GM21423 (cell line): ENCODE measurements at regions not wholly inside any gene's neighbourhood (a gene's known extent, or its start where the extent isn't known, plus 50 kb on each side); places are given as distances from the start of the nearest gene placed in this dataset.

Experiments
- ATAC-seq: cut with Tn5 transposase; IDR thresholded peaks from one replicate; pipeline ENCODE4 v1.9.1; 2021; ENCODE audit warnings: mild to moderate bottlenecking, moderate library complexity; ENCODE audit not compliant: unreplicated experiment

DNA sequence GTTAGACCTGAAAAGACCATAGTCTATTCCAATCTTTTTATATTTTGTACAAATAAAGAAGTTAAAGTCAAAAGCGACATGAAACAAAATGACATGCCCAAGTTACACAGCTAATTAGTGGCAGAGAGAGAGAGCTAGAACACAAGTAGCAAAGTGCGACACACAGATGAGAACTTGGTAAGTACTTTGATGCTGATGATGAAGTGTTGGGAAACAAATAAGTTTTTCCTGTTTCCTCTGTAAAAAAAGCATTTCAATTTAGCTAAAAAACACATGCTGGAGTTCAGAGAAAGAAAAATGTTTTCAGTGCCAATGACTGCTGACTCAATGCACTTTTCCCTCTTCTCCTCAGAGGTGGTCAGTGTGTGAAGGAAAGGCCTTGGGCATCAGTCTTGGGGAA lies 226.9 kb downstream of the PAX3 start:
- ATAC-seq = no peak

DNA sequence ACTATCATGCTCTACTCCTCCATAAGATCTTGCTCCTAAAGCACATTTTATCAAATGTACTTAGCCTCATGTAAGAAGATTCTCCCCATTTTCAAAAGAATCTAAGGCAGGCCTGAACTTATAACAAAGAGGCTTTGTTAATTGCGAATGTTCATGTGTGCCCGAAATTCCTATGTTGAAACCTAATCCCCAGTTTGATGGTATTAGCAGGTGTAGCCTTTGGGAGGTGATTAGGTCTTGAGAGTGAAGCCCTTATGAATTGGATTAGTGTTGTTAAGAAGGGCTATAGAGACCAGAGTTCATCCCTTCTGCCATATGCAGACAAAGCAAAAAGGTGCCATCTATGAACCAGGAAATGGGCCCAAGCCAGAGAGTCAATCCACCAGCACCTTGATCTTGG lies 234.5 kb downstream of the PAX3 start:
- no peak for ATAC-seq

DNA sequence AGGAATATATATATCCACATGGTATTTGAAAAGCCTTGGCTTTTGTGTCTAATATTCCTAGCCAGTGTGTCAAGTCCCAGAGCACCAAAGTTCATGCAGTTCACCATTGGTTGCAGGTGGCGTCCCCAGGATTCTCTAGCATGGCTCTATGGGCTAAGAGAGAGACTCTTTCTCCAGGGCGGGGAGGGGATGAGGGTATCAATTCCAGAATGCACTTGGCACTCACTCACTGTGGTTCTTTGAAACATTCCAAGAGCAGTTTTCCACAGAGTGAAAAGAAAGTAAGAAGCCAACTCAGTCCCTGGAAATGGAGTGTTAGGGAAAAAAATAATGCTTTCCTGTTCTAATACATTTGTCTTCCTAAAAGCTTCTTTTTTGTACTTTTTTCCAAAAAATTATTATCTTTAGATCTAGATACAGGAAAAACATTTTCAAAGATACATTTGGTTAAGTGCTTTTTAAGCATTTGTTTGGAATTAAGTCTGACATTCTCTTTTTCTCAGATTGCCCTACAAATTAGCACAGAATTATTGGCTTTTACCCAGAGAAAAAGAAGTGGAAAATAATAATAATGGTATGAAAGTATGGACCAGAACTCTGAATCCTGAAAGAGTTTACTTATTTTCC lies 239.9 kb downstream of the PAX3 start:
- ATAC-seq = no peak

DNA sequence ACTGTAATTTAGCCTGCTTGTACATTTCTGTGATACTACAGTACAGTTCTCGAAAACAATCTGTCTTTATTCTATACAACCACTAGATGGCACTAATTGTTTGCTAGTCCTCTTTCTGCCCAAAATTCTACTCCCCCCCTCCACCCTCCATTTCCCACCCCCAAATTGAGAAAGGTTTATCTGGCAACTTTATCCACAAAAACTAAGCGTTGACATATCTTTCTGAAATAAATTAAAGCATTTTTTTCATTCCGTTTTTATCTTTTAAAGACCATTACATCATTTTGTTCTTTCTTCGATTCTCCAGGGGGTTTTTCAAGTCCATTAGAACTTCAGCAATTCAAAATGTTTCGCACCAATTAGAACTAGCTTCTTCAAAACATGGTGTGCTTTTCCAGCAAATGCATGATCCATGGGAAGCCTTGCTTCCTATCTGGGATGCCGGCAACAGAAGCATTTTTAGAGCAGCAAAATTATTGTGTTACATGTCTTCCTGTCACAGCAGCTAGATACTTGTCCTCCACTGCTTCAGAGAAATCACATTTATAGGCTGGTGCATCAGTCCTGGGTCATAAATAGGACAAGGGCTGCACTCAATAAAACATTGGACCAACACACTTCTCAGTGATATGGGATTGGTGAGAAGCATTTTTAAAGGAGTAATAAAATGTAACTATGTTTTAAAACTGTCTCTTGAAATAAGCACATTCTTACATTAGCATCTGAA lies 241.3 kb downstream of the PAX3 start:
- peak; percentile 48 for ATAC-seq

DNA sequence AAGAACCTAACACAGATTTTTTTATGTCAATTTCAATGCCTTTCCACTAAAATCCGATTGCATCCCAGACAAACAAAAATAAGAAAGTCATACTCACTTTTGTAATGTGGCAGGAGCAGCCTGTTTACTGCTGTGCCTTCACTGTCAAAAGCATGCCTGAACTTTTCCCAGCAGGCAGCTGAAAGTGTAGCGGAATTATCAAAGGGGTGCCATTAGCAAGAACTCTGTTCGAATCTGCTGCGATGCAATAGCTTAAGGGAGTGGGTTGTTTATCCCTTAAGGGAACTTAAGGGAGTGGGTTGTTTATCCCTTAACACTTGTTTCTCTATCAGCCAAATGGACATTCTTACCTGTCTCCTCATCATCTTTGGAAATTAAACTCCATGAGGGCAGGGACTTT lies 243.5 kb downstream of the PAX3 start:
- no peak for ATAC-seq

DNA sequence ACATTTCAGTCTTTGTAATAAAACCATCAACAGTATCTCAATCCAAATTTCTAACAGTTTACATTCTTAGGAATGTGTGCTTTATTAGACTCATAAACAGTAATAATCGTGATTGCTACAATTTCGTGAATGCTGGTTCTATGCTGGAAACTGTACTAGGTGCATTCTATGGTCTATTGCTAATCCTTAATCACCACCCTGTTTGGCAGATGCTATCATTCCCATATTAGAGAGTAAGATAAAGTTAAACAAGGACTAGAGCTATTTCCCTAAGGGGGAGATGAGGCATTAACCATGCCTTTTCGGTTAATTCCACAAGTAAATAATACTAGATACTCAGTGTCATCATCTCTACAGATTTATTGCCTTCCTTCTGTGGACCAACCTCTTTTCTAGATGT lies 244.0 kb downstream of the PAX3 start:
- no peak for ATAC-seq

DNA sequence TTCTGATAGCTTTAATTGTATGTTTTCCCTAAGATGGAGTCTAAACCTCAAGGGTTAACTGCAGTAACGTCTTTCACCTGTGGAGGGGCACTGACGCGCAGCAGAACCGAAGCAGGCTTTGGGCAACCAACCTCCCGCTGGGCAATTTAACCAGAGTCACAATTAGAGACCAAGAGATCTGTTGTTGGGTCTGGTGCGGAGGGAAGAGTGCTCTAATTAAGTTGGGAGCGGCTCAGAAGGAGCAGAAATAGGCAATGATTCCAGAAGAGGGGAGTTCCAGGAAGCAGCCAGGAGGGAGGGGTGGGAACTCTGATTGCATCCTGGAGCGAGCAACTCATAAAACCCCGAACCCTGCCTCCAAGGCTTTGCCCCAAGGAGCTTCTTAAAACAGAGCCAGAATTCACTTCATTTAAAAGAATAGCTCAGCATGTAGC lies 245.8 kb downstream of the PAX3 start:
- no peak for ATAC-seq

DNA sequence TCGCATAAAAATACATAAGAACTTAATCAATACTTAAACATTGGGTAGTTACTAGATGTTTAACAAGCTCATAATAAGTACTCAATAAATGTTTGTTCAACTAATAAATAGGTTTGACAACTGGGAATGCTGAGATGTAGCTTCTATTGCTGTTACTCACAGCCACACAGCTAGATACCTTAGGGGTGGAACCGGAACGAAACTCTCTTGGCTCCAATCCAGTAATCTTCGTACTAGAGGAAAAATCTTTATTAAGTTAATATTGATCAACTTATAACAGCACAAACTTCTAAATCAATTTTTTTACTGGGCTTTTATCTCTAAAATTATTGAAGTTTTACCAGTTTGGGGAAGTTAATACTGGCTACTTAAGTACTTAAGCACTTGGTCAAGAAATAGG lies 247.8 kb downstream of the PAX3 start:
- no peak for ATAC-seq

DNA sequence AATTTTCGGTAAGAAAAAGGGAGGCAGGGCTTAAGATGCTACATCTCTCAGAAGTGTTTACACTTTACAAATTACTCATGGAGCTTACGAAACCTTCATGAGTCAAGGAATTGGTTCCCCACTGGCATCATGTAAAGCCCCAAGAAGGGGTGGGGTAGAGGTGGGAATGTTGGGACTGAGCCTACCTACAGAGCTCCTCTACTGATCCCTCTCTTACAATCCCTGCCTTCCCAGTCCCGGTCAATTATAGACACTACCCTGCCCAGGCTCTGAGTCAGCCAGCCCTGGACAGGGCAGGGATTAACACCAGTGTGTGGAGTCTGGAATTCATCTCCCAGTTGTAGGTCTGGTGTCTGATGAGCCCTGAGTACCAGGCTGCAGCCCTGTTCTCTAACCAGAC lies 248.9 kb downstream of the PAX3 start:
- ATAC-seq = no peak

DNA sequence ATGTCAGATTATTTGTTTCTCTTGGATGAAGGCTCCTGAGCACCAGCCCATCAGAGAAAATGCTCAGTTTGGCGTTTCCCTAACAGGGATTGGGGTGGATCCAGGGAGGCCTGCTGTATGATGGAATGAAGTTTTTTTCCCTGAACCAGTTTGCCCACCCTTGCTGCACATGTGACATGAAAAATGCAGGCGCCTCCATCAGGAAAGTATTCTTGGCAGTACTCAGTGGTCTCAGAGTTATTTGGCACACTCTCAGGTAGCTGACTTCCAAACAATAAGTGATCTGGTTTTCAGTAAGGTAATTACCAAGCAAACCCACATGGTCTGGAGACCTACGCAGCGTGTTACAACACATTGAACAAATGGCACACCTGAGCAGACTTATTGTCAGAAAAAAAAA lies 254.9 kb downstream of the PAX3 start:
- ATAC-seq = no peak

DNA sequence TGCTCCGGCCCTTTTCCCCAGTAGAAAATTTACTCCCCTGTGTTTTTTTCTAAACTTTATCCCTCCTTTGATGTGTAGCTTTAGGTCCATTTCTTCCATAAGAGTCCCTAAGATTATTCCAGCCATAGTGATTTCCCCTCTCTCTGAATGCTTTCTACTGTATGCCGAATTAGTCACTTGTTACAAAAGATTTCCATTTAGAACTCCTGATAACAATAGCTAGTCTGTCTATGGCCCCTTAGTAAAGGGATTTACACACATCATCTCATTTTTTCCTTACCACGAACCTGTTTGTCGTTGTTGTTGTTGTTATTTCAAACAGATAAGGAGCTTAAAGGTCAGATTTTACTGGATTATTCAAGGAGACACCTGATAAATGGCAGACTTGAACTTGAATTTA lies 256.1 kb downstream of the PAX3 start:
- no peak for ATAC-seq

DNA sequence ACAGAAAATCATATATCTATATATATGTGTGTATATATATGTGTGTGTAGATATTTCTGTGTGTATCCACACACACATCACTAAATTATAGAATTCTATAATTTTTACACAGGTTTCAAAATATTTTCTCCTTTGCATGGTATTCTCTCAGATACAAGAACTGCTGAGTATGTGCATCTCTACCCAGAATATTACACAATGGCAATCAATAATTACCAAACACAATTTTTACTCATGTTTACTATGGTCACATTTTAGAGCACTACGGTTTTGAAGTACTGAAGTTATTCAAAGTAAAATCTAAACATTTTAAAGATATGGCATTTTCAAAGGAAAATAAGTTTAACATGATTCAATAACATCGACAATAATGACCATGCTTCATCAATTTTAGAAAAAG lies 258.5 kb downstream of the PAX3 start:
- no peak for ATAC-seq

DNA sequence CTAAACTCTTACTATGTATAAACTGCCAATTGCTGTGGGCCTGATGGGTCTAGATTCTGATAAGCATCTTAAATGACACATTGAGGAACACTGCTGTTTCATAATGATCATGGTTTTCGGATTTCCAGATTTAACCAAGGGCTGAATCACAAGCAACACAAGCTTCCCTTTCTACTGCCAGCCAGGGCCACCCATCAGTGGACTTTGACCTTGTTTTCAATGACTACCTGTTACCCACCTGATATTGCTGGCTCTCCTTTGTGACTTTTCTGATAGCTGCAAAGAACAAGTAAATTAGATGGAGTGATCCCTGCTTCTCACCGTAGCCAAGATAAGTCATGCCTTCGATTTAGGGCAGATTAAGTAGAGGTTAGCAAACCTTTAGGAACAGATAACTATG lies 259.0 kb downstream of the PAX3 start:
- no peak for ATAC-seq

DNA sequence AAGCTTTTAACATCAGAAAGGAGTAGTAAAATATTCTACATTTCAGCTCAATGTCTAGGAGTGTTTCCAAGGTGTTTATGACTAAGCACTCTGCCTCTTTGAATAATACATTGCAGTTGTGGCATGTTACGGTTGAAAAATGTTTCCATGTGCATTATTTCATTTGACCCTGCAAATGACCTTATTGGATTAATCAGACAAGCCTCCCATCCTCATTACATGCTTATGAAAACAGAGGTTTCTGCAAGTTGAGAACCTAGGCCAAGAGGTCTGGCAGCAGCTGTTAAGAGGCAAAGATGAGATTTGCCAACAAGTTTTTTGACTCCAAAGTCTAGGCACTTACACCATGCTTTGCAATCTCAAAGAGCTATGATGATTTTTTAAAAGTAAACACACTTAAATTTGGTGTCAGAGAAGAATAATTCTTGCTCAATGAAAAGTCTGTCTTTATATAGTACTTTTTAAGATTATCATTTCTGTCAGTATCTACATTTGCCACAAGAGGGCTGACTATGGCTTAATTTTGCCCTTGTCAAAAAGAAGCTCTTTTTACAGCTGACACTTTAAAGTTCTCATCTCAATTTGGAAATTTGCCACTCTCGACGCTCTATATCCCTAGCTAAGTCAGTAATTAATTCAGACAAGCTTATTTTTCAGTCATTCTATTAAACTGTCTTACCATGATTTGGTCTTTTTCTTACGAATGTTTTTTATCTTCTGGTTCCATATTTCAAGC lies 260.6 kb downstream of the PAX3 start:
- ATAC-seq = no peak

DNA sequence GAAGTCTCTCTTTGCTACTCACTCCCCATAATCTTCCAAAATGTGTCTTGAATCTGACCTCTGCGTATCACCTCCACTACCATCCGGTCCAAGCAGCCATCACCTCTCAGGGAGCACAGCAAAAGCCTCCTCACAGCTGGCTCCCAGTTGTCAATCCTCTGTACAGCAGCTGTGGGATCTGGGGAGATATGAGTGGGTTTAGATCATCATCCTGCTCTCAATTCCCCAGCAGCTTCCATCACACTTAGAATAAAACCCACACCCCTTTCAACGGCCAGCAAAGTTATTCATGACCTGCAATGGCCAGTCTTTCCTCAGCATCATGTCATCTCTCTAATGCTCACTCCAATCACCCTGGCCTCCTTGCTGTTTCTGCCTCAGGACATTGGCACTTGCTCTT lies 261.6 kb downstream of the PAX3 start:
- ATAC-seq = no peak

DNA sequence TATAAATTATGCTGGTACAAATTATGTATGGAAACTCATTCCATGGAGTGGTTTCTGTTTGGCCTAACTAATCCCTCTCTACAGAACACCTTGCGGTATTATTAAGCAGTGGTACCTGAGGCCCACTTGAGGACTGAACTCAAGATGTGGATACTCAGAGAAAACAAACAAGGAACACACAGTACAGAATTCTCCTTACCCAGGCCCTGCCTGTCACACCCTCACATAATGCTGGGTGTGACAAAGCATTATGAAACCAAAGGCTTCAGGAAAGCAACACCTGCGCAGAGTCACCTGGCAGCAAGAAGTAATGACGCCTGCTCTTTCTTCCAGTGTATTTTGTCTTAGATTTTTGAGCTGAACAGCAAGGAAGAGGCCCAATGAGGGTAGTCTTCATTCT lies 264.7 kb downstream of the PAX3 start:
- no peak for ATAC-seq

DNA sequence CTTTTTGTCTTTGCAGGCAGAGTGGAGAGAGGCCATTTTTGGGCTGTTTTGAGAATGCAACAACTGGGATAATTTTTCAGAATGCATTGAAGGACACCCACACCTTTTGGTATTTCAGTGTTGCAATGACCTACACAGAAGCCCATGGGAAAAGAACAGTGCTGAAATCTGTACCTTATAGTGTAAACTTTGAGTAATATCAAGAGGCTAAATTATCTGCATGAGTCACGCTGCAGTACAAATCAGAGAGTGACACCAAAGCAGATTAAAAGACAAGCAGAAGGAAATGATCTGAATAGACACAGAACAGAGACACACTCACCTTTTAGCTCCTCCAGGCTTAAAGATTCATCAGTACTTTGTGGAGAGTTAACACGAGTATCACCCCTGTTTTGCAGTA lies 265.3 kb downstream of the PAX3 start:
- no peak for ATAC-seq

DNA sequence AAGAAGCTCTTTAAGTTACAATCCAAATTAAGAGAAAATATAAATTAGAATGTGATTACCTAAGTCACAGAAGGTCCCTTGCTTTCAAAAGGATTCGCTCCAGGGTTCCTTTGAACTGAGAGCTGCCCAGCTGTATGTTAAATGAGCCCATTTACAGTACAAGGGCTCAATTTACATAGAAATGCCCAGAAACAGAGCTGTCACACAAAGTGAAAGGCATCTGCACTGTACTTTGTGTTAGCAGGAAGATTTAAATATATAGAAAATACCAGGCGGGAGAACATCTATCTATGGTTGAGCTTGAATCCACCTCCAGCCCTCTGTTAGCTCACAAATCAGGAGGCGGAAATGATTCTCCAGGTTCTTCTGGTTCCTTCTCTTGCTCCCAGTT lies 272.9 kb downstream of the PAX3 start:
- ATAC-seq = no peak

DNA sequence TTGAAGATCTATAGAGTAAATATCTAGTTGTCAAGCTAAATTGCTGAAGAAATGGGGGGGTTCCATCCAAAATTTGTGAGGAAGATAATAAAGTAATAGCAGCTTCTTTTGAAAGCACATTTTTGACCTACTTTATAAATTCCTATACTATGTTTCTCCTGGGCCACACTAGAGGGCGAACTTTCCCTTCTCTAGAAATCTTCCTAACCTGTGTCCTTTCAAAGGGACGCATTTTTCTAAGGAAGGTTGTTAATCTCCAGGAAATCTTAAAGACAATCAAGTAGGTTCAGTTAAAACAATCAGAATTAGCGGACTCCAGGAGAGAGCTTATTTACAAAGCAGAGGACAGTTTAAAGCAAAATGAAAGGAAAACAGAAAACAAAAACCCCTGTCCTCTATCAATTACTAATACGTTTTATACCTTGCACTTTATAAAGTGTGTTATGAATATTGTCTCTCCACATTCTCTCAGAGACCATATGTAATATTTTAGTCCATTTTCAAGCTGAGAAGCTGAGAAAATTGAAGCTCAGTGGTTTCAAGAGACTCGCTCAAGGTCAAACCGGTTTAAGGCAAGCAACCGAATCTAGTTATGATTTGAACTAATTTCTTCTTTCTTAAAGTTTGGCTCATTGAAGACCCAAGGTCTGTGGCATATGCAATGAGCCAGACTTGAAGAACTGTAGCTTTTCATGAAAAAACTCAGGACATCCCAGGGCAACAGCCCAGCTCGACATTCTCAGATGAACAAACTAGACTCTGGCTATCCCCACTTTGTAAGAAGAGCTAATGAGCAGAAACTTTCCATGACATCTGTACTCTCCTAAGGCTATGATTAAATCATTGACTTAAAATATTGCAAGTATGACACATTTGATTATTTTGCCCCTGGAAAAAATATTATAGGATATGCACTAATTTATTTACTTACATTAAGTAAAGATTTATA lies 273.6 kb downstream of the PAX3 start:
- ATAC-seq = no peak

DNA sequence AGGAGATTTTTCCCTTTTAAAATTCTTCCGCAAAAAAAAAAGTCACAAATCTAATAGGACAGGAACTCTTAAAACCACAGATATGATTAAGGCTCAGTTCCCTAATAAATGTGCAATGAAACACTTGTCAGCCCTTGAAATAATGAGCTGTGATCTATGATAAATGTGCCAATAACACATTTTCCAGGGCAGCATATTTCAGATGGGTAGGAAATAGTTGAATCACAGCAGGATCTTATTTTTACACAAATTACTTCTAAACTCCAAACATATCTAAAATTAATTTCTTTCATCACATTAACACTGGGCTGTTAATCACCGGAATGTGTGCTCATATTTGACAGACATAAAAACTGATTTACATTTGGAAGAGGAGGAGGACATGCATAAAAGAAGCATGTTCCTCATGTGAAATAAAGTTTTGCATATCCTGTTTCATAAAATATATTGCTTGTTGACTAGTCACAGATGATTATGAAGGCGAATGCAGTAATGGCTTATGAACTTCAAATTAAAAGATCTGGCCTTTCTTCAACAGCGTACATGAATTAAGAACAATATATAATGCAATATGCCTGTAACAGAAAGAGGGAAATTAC lies 281.4 kb downstream of the PAX3 start:
- no peak for ATAC-seq

DNA sequence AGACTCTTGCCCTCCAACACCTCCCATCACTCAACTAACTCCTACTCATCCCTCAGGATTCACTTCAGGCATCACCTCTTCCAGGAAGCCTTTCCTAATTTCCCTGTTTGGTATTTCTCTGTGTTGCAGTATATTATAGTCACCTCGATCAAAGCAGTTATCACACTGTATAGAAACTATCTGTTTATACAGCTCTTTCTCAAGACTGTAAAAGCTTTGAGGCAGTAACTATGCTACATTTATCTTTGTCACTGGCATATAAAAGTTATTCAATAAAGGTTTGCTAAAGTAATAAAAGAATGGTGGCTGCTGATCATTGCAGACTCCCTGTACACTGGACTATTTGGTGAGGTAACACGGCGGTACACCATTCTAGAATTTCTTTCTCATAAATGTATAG lies 284.9 kb downstream of the PAX3 start:
- ATAC-seq = no peak
